ENCODE measurements at regions not wholly inside any gene's neighbourhood (a gene's known extent, or its start where the extent isn't known, plus 50 kb on each side); places are given as distances from the start of the nearest gene placed in this dataset.
"Not testable (repeated sequence)": the region's sequence is repeated elsewhere in the genome, so short reads cannot be mapped to it uniquely, and the experiment has no call there.

DNA sequence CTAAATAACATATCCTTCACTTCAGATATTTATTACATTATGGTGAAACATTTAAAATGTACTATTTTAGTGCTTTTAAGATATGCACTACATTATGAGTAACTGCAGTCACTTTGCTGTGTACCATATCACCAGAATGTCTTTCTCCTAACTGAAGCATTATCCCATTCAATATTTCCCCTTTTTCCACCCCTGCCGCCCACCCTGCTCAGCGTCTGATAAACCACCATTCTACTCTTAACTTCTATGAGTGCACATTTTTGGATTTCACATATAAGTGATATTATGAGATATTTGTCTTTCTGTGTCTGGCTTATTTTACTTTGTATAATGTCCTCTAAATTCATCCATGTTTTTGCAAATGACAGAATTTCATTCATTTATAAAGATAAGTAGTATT lies 126.4 kb downstream of the CCDC74A start:
- not testable (repeated sequence) for H3K27me3 ChIP-seq (ENCODE audit: control insufficient read depth in 5 of 5, insufficient read depth in 4 of 5, low read length in 5 of 5); H3K27ac ChIP-seq (ENCODE audit: low read depth, low read length); H3K4me1 ChIP-seq (ENCODE audit: control insufficient read depth in 5 of 5, insufficient read depth in 5 of 5, low read length in 5 of 5); H3K9ac ChIP-seq (ENCODE audit: low read length in 5 of 5); H3K9me3 ChIP-seq (ENCODE audit: control insufficient read depth in 5 of 5, low read length in 5 of 5); H3K4me3 ChIP-seq (ENCODE audit: low read depth in 1 of 5, low read length in 5 of 5); H3K36me3 ChIP-seq (ENCODE audit: control insufficient read depth in 5 of 5, insufficient read depth in 5 of 5, low read length in 5 of 5)

DNA sequence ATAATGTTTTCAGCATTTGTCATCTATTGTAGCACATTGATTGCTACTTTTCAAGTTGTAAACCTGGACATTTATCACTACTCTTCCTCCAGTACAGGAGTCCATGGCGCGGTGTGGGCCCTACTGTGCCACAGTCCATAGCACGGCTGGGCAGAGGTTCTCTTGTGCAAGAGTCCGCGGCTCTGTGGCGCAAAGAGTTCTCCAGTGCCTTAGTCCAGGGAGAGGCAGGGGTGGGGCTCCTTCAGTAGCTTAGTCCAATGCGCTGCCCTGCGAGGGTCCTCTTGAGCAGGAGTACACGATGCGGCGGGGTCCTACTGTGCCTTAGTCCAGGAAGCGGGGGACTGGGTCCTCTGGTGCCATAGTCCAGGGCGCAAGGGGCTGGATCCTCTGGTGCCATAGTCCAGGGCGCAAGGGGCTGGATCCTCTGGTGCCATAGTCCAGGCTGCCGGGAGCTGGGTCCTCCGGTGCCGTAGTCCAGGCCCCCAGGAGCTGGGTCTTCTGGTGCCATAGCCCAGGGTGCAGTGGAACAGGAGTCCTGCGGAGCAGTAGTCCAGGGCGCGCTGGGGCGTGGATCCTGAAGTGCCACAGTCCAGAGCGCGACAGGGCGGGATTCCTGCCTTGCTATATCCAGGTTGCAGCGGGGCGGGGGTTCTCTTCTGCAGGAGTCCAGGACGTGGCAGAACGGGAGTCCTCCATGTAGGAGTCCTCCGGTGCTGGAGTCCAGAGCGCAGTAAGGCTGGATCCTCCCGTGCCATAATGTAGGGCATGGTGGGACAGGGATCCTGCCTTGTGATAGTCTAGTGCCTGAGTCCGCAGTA lies 129.3 kb downstream of the CCDC74A start:
- H3K27ac ChIP-seq (ENCODE audit: low read depth, low read length): no peak overlapping the region
- H3K4me3 ChIP-seq (ENCODE audit: low read depth in 1 of 5, low read length in 5 of 5): no peak overlapping the region
- no peaks in the 10 kb centered on the region for H3K9me3 ChIP-seq (ENCODE audit: control insufficient read depth in 5 of 5, low read length in 5 of 5)
- H3K4me1 ChIP-seq (ENCODE audit: control insufficient read depth in 5 of 5, insufficient read depth in 5 of 5, low read length in 5 of 5): no peaks in the 10 kb centered on the region
- no peaks in the 10 kb centered on the region for H3K36me3 ChIP-seq (ENCODE audit: control insufficient read depth in 5 of 5, insufficient read depth in 5 of 5, low read length in 5 of 5)
- H3K27me3 ChIP-seq (ENCODE audit: control insufficient read depth in 5 of 5, insufficient read depth in 4 of 5, low read length in 5 of 5): no peaks in the 10 kb centered on the region
- no peak overlapping the region for H3K9ac ChIP-seq (ENCODE audit: low read length in 5 of 5)

- no peaks in the 10 kb centered on the region for H3K36me3 ChIP-seq (ENCODE audit: control insufficient read depth in 5 of 5, insufficient read depth in 5 of 5, low read length in 5 of 5)
- H3K4me1 ChIP-seq (ENCODE audit: control insufficient read depth in 5 of 5, insufficient read depth in 5 of 5, low read length in 5 of 5): no peaks in the 10 kb centered on the region
- H3K27me3 ChIP-seq (ENCODE audit: control insufficient read depth in 5 of 5, insufficient read depth in 4 of 5, low read length in 5 of 5): no peaks in the 10 kb centered on the region
- no peak overlapping the region for H3K27ac ChIP-seq (ENCODE audit: low read depth, low read length)
- no peaks in the 10 kb centered on the region for H3K9me3 ChIP-seq (ENCODE audit: control insufficient read depth in 5 of 5, low read length in 5 of 5)
- no peak overlapping the region for H3K4me3 ChIP-seq (ENCODE audit: low read depth in 1 of 5, low read length in 5 of 5)
- no peak overlapping the region for H3K9ac ChIP-seq (ENCODE audit: low read length in 5 of 5)
Measured at GRCh38 chr2:131657895-131658768, 130.4 kb downstream of the CCDC74A start.

GRCh38 chr2:131658769-131659131 lies 131.1 kb downstream of the CCDC74A start:
- no peak overlapping the region for H3K9ac ChIP-seq (ENCODE audit: low read length in 5 of 5)
- H3K36me3 ChIP-seq (ENCODE audit: control insufficient read depth in 5 of 5, insufficient read depth in 5 of 5, low read length in 5 of 5): no peaks in the 10 kb centered on the region
- H3K27ac ChIP-seq (ENCODE audit: low read depth, low read length): no peak overlapping the region
- H3K27me3 ChIP-seq (ENCODE audit: control insufficient read depth in 5 of 5, insufficient read depth in 4 of 5, low read length in 5 of 5): no peaks in the 10 kb centered on the region
- no peaks in the 10 kb centered on the region for H3K9me3 ChIP-seq (ENCODE audit: control insufficient read depth in 5 of 5, low read length in 5 of 5)
- no peak overlapping the region for H3K4me3 ChIP-seq (ENCODE audit: low read depth in 1 of 5, low read length in 5 of 5)
- H3K4me1 ChIP-seq (ENCODE audit: control insufficient read depth in 5 of 5, insufficient read depth in 5 of 5, low read length in 5 of 5): no peaks in the 10 kb centered on the region

DNA sequence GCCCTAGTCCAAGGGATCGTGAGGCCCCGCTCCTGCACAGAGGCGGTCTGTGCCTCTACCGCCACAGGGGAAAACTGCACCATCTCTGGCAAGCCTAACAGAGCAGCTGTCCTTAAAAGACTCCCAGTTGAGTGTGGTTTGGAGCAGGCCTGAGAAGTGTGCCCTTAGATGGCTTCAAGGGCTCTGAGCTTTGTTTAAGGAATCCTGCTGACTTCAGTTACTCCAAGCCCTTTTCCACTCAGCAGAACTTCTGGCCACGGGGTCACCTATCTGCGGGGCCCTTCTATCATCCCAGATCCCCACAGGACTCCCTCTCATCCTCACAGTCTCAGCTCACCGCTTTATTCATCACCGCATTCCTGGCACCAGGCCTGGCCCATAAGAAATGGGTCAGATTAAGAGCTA lies 131.5 kb downstream of the CCDC74A start:
- H3K4me3 ChIP-seq (ENCODE audit: low read depth in 1 of 5, low read length in 5 of 5): no peak overlapping the region
- no peaks in the 10 kb centered on the region for H3K4me1 ChIP-seq (ENCODE audit: control insufficient read depth in 5 of 5, insufficient read depth in 5 of 5, low read length in 5 of 5)
- no peaks in the 10 kb centered on the region for H3K9me3 ChIP-seq (ENCODE audit: control insufficient read depth in 5 of 5, low read length in 5 of 5)
- no peak overlapping the region for H3K27ac ChIP-seq (ENCODE audit: low read depth, low read length)
- no peak overlapping the region for H3K9ac ChIP-seq (ENCODE audit: low read length in 5 of 5)
- no peaks in the 10 kb centered on the region for H3K36me3 ChIP-seq (ENCODE audit: control insufficient read depth in 5 of 5, insufficient read depth in 5 of 5, low read length in 5 of 5)
- no peaks in the 10 kb centered on the region for H3K27me3 ChIP-seq (ENCODE audit: control insufficient read depth in 5 of 5, insufficient read depth in 4 of 5, low read length in 5 of 5)

DNA sequence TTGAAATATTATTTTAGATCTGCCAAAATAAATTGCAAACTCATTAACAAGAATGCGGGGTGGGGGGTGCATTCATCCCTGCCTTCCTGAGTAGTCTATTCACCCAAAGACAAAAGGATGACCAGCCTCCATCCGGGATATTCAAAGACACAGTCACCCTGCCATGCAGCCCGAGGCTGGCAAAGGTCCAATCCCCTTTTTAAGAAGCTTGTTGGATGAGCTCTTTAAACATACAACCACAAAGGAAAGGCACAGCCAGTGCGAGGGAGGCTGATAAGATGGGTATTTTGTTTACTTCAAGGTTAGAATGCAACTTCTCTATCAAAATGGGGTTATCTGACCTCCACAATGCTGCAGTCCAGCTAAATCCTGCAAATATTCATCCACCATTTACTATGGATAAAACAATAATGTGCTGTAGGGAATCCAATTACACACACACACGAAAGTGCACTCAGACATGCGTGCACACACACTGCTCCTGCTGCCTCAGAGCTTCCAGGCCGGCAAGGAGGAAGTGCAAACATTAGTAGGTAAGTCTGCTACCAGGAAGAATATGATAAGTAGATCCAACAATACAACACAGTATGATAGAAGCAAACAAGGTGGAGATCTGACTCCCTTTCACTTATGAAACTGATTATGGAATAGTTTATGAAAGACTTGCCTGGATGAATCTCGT lies 133.6 kb downstream of the CCDC74A start:
- H3K4me1 ChIP-seq (ENCODE audit: control insufficient read depth in 5 of 5, insufficient read depth in 5 of 5, low read length in 5 of 5); H3K27me3 ChIP-seq (ENCODE audit: control insufficient read depth in 5 of 5, insufficient read depth in 4 of 5, low read length in 5 of 5); H3K27ac ChIP-seq (ENCODE audit: low read depth, low read length); H3K4me3 ChIP-seq (ENCODE audit: low read depth in 1 of 5, low read length in 5 of 5); H3K36me3 ChIP-seq (ENCODE audit: control insufficient read depth in 5 of 5, insufficient read depth in 5 of 5, low read length in 5 of 5); H3K9me3 ChIP-seq (ENCODE audit: control insufficient read depth in 5 of 5, low read length in 5 of 5); H3K9ac ChIP-seq (ENCODE audit: low read length in 5 of 5): not testable (repeated sequence)

DNA sequence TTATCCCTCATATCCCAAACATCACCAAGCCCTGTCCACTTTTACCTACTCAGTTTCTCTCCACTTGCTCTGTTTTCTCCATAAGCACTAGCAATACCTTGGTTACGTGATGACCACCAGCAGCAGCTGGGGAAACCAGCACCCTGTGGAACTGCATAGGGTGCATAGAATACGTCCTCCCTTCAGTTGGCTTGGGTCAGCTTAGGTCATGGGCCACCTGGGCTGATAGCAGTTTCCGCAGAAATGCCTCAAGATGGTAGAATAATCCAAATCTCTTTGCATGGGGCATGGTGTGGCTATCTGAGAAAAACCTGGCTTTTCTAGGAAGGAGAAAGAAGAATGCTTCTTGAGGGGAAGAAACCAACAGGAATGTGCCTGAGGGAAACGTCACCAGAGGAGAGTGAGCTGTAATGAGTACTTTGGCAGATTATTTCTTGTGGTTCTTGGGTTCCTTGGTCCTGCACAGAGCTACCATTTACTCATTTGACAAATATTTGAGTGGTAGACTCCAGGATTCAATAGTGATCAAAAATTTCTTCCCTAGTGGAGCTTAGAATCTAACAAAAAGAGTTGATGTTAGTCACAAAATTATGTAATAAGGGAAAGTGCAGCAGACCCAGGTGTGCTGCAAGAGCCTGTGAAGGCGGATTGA lies 134.3 kb downstream of the CCDC74A start:
- H3K4me3 ChIP-seq (ENCODE audit: low read depth in 1 of 5, low read length in 5 of 5); H3K27me3 ChIP-seq (ENCODE audit: control insufficient read depth in 5 of 5, insufficient read depth in 4 of 5, low read length in 5 of 5); H3K36me3 ChIP-seq (ENCODE audit: control insufficient read depth in 5 of 5, insufficient read depth in 5 of 5, low read length in 5 of 5); H3K27ac ChIP-seq (ENCODE audit: low read depth, low read length); H3K4me1 ChIP-seq (ENCODE audit: control insufficient read depth in 5 of 5, insufficient read depth in 5 of 5, low read length in 5 of 5); H3K9ac ChIP-seq (ENCODE audit: low read length in 5 of 5); H3K9me3 ChIP-seq (ENCODE audit: control insufficient read depth in 5 of 5, low read length in 5 of 5): not testable (repeated sequence)

DNA sequence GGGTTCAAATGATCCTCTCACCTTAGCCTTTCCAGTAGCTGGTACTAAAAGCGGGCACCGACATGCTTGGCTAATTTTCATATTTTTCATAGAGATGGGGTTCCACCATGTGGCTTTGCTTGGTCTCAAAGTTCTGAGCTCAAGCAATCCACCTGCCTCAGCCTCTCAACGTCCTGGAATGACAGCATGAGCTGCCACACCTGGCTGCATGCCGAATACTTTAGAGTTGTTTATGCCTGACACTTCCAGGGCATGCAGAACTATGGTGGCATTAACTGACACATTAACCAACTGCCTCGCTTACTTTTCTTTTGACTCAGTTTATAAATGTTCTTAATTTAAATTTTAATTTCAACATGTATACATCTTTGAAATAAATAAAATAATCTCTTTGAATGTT lies 135.8 kb downstream of the CCDC74A start:
- not testable (repeated sequence) for H3K36me3 ChIP-seq (ENCODE audit: control insufficient read depth in 5 of 5, insufficient read depth in 5 of 5, low read length in 5 of 5); H3K27ac ChIP-seq (ENCODE audit: low read depth, low read length); H3K4me3 ChIP-seq (ENCODE audit: low read depth in 1 of 5, low read length in 5 of 5); H3K9ac ChIP-seq (ENCODE audit: low read length in 5 of 5); H3K9me3 ChIP-seq (ENCODE audit: control insufficient read depth in 5 of 5, low read length in 5 of 5); H3K4me1 ChIP-seq (ENCODE audit: control insufficient read depth in 5 of 5, insufficient read depth in 5 of 5, low read length in 5 of 5); H3K27me3 ChIP-seq (ENCODE audit: control insufficient read depth in 5 of 5, insufficient read depth in 4 of 5, low read length in 5 of 5)

- H3K4me3 ChIP-seq (ENCODE audit: low read depth in 1 of 5, low read length in 5 of 5); H3K27ac ChIP-seq (ENCODE audit: low read depth, low read length); H3K9me3 ChIP-seq (ENCODE audit: control insufficient read depth in 5 of 5, low read length in 5 of 5); H3K4me1 ChIP-seq (ENCODE audit: control insufficient read depth in 5 of 5, insufficient read depth in 5 of 5, low read length in 5 of 5); H3K9ac ChIP-seq (ENCODE audit: low read length in 5 of 5); H3K36me3 ChIP-seq (ENCODE audit: control insufficient read depth in 5 of 5, insufficient read depth in 5 of 5, low read length in 5 of 5); H3K27me3 ChIP-seq (ENCODE audit: control insufficient read depth in 5 of 5, insufficient read depth in 4 of 5, low read length in 5 of 5): not testable (repeated sequence)
Measured at GRCh38 chr2:131665716-131666115, 138.0 kb downstream of the CCDC74A start.
